HCT116 (cell line): ENCODE measurements at regions not wholly inside any gene's neighbourhood (a gene's known extent, or its start where the extent isn't known, plus 50 kb on each side); places are given as distances from the start of the nearest gene placed in this dataset.

ENCODE experiments used
- CEBPB ChIP-seq: IDR thresholded peaks from 2 replicates; pipeline ENCODE4 v1.6.1; 2012; ENCODE audit warnings: low read depth
- EZH2 ChIP-seq: fragments of 200-600 bp; sonication (generic); IDR thresholded peaks from 2 replicates; pipeline ENCODE4 v1.6.1; 2017; ENCODE audit warnings: antibody characterized with exemption, mixed run types
- POLR2A ChIP-seq: IDR thresholded peaks from 2 replicates; pipeline ENCODE4 v1.7.0; 2011; ENCODE audit warnings: borderline replicate concordance; ENCODE audit not compliant: insufficient read depth, insufficient read length; ENCODE audit errors: extremely low read depth
- POLR2AphosphoS5 ChIP-seq: IDR thresholded peaks from 2 replicates; pipeline ENCODE4 v1.6.1; 2011; ENCODE audit warnings: mild to moderate bottlenecking, low read depth, low read length, moderate library complexity
- RAD21 ChIP-seq: IDR thresholded peaks from 2 replicates; pipeline ENCODE4 v1.6.1; 2012; ENCODE audit warnings: low read depth, mild to moderate bottlenecking
- TCF7L2 ChIP-seq: IDR thresholded peaks from 2 replicates; pipeline ENCODE4 v1.7.0; 2011; ENCODE audit warnings: borderline replicate concordance, inconsistent platforms; ENCODE audit not compliant: insufficient read depth, insufficient read length; ENCODE audit errors: extremely low read depth
- ZFX ChIP-seq: fragments of 450-650 bp; IDR thresholded peaks from 2 replicates; pipeline ENCODE4 v1.6.1; 2017
- TF ChIP-seq, protein P1 (sequence below): IDR thresholded peaks from 2 replicates; pipeline ENCODE4 v1.6.1; 2012; ENCODE audit warnings: low read depth
- TF ChIP-seq, protein P2 (sequence below), 3 experiments: fragments of 200-600 bp in 1 of 3; sonication (generic) in 1 of 3; IDR thresholded peaks in 2 of 3; conservative IDR thresholded peaks in 1 of 3; 2 replicates each; pipeline ENCODE4 v1.5.1; 2012 to 2017; ENCODE audit warnings: low read depth in 2 of 3, low read length in 2 of 3, antibody characterized with exemption in 1 of 3, borderline replicate concordance in 1 of 3, control low read depth in 1 of 3, mild to moderate bottlenecking in 1 of 3, mixed read lengths in 1 of 3, mixed run types in 1 of 3, moderate library complexity in 1 of 3; ENCODE audit not compliant: insufficient read depth in 1 of 3
- TF ChIP-seq, protein P3 (sequence below): IDR thresholded peaks from 2 replicates; pipeline ENCODE4 v1.6.1; 2012
- TF ChIP-seq, protein P4 (sequence below): IDR thresholded peaks from 2 replicates; pipeline ENCODE4 v1.6.1; 2012

DNA sequence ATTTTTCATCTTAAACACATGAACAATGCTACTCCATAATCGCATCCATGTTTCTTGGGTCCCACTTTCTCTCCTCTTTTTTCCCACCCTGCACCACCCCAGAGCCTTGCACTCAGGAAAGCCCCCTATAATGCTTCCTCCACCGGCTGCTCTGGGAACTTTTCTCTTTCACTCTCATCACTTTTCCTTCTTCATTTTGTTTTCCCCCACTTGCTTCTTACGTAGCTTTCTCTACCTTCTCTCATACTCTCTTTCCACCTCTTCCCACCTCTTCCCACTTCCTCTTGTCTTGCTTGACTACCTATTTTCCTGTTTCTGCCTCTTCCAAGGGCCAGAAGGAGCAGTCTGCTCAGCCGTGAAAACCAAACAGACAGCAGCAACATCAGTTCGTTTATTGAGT is 229.5 kb upstream of the RHOBTB1 start:
- TF ChIP-seq, protein P1, sequence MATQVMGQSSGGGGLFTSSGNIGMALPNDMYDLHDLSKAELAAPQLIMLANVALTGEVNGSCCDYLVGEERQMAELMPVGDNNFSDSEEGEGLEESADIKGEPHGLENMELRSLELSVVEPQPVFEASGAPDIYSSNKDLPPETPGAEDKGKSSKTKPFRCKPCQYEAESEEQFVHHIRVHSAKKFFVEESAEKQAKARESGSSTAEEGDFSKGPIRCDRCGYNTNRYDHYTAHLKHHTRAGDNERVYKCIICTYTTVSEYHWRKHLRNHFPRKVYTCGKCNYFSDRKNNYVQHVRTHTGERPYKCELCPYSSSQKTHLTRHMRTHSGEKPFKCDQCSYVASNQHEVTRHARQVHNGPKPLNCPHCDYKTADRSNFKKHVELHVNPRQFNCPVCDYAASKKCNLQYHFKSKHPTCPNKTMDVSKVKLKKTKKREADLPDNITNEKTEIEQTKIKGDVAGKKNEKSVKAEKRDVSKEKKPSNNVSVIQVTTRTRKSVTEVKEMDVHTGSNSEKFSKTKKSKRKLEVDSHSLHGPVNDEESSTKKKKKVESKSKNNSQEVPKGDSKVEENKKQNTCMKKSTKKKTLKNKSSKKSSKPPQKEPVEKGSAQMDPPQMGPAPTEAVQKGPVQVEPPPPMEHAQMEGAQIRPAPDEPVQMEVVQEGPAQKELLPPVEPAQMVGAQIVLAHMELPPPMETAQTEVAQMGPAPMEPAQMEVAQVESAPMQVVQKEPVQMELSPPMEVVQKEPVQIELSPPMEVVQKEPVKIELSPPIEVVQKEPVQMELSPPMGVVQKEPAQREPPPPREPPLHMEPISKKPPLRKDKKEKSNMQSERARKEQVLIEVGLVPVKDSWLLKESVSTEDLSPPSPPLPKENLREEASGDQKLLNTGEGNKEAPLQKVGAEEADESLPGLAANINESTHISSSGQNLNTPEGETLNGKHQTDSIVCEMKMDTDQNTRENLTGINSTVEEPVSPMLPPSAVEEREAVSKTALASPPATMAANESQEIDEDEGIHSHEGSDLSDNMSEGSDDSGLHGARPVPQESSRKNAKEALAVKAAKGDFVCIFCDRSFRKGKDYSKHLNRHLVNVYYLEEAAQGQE: no peak
- TF ChIP-seq EZH2: no peak
- TF ChIP-seq, protein P2, sequence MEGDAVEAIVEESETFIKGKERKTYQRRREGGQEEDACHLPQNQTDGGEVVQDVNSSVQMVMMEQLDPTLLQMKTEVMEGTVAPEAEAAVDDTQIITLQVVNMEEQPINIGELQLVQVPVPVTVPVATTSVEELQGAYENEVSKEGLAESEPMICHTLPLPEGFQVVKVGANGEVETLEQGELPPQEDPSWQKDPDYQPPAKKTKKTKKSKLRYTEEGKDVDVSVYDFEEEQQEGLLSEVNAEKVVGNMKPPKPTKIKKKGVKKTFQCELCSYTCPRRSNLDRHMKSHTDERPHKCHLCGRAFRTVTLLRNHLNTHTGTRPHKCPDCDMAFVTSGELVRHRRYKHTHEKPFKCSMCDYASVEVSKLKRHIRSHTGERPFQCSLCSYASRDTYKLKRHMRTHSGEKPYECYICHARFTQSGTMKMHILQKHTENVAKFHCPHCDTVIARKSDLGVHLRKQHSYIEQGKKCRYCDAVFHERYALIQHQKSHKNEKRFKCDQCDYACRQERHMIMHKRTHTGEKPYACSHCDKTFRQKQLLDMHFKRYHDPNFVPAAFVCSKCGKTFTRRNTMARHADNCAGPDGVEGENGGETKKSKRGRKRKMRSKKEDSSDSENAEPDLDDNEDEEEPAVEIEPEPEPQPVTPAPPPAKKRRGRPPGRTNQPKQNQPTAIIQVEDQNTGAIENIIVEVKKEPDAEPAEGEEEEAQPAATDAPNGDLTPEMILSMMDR (IDR thresholded peaks at IDR 0.05 in 2 of 3, conservative IDR thresholded peaks at IDR 0.05 in 1 of 3; ENCODE audit: borderline replicate concordance in 1 of 3, insufficient read depth in 1 of 3, low read depth in 2 of 3, low read length in 2 of 3): no peak
- no peak for TF ChIP-seq POLR2AphosphoS5
- TF ChIP-seq, protein P3, sequence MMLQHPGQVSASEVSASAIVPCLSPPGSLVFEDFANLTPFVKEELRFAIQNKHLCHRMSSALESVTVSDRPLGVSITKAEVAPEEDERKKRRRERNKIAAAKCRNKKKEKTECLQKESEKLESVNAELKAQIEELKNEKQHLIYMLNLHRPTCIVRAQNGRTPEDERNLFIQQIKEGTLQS: no peak
- TF ChIP-seq RAD21: no peak
- no peak for TF ChIP-seq POLR2A
- no peak for TF ChIP-seq ZFX
- TF ChIP-seq TCF7L2: no peak
- no peak for TF ChIP-seq CEBPB
- TF ChIP-seq, protein P4, sequence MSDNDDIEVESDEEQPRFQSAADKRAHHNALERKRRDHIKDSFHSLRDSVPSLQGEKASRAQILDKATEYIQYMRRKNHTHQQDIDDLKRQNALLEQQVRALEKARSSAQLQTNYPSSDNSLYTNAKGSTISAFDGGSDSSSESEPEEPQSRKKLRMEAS: no peak
